ENCODE measurements at regions not wholly inside any gene's neighbourhood (a gene's known extent, or its start where the extent isn't known, plus 50 kb on each side); places are given as distances from the start of the nearest gene placed in this dataset.

DNA sequence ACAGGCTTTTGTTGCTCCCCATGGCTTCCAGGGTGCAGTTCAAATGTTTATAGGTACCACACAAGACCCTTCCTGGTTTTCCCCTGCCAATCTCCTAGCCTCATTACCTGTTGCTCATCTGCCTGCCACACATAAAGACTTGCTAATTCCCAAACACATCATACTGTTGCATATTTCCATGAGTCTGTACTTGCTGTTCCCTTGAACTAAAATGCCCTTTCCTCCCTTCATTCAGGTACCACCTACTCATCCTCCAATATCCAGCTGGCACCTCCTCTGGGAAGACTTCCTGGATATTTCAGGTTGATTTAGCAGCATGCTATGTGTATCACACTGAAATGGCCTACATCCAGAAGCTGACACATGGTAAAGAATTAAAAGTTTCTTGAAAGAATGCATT, 206.4 kb upstream of the NFE2L3 start:
- no peaks in the 10 kb centered on the region for H3K9me3 ChIP-seq (ENCODE audit: low read length)

DNA sequence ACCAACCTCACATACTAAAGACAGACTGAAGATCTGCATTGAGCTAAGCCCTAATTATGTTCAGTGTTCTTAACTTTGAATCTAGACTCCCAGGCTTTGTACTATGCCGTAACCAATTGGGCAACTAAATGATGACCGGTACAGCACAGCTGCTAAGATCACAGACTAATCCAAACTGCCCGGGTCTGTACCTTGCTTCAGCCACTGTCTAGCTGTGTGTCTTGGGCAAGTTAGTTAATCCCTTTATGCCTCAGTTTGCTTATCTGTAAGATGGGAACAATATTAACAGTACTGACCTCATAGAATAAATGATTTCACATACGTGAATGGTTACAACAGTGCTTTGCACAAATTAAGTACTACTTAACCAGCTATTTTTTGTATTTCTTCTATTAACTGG, 205.8 kb upstream of the NFE2L3 start:
- Histone ChIP-seq H3K4me3 (ENCODE audit: low read length) (no peak overlapping the region), H3K27ac (ENCODE audit: low read length) (no peak overlapping the region), H3K36me3 (ENCODE audit: insufficient read depth, low read length) (no peaks in the 10 kb centered on the region), H4K20me1 (ENCODE audit: insufficient read depth) (no peaks in the 10 kb centered on the region), H3K9ac (ENCODE audit: low read length) (no peak overlapping the region), H3K4me2 (ENCODE audit: low read length) (no peak overlapping the region), H3K79me2 (replicated peaks; ENCODE audit: insufficient read depth, low read length) (no peaks in the 10 kb centered on the region), H2AFZ (ENCODE audit: low read depth, low read length) (no peak overlapping the region), H3F3A (ENCODE audit: insufficient read depth, low read length, poor library complexity, severe bottlenecking) (no peaks in the 10 kb centered on the region), H3K9me2 (ENCODE audit: insufficient read depth, low read length) (no peaks in the 10 kb centered on the region), H3K27me3 (ENCODE audit: insufficient read depth, low read depth, low read length) (peaks cover 53% of the 10 kb centered on the region), H3K9me3 (ENCODE audit: low read length) (no peaks in the 10 kb centered on the region)
- TF ChIP-seq POLR2AphosphoS5 (IDR thresholded peaks at IDR 0.05) (no peak), TAF1 (IDR thresholded peaks at IDR 0.05; ENCODE audit: low read depth) (no peak), EP300 (conservative IDR thresholded peaks at IDR 0.05; ENCODE audit: poor library complexity, severe bottlenecking) (no peak), MXI1 (conservative IDR thresholded peaks at IDR 0.05; ENCODE audit: poor library complexity, severe bottlenecking) (no peak), SMC3 (conservative IDR thresholded peaks at IDR 0.05; ENCODE audit: poor library complexity) (no peak)
- TF ChIP-seq, protein P1, sequence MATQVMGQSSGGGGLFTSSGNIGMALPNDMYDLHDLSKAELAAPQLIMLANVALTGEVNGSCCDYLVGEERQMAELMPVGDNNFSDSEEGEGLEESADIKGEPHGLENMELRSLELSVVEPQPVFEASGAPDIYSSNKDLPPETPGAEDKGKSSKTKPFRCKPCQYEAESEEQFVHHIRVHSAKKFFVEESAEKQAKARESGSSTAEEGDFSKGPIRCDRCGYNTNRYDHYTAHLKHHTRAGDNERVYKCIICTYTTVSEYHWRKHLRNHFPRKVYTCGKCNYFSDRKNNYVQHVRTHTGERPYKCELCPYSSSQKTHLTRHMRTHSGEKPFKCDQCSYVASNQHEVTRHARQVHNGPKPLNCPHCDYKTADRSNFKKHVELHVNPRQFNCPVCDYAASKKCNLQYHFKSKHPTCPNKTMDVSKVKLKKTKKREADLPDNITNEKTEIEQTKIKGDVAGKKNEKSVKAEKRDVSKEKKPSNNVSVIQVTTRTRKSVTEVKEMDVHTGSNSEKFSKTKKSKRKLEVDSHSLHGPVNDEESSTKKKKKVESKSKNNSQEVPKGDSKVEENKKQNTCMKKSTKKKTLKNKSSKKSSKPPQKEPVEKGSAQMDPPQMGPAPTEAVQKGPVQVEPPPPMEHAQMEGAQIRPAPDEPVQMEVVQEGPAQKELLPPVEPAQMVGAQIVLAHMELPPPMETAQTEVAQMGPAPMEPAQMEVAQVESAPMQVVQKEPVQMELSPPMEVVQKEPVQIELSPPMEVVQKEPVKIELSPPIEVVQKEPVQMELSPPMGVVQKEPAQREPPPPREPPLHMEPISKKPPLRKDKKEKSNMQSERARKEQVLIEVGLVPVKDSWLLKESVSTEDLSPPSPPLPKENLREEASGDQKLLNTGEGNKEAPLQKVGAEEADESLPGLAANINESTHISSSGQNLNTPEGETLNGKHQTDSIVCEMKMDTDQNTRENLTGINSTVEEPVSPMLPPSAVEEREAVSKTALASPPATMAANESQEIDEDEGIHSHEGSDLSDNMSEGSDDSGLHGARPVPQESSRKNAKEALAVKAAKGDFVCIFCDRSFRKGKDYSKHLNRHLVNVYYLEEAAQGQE (IDR thresholded peaks at IDR 0.05; ENCODE audit: borderline replicate concordance) = no peak

More for the DNA sequence above, 206.4 kb upstream of the NFE2L3 start:
- no peaks in the 10 kb centered on the region for H3K9me2 ChIP-seq (ENCODE audit: insufficient read depth, low read length)
- no peak overlapping the region for H3K9ac ChIP-seq (ENCODE audit: low read length)
- H3K79me2 ChIP-seq (replicated peaks; ENCODE audit: insufficient read depth, low read length) = no peaks in the 10 kb centered on the region
- no peaks in the 10 kb centered on the region for H3K36me3 ChIP-seq (ENCODE audit: insufficient read depth, low read length)
- H3K4me2 ChIP-seq (ENCODE audit: low read length) = no peak overlapping the region
- H4K20me1 ChIP-seq (ENCODE audit: insufficient read depth) = no peaks in the 10 kb centered on the region
- H2AFZ ChIP-seq (ENCODE audit: low read depth, low read length) = no peak overlapping the region
- no peak for TF ChIP-seq RAD21 (conservative IDR thresholded peaks at IDR 0.05)
- no peak for TF ChIP-seq SMC3 (conservative IDR thresholded peaks at IDR 0.05; ENCODE audit: poor library complexity)
- no peak for TF ChIP-seq EZH2 (IDR thresholded peaks at IDR 0.05; ENCODE audit: borderline replicate concordance, insufficient read depth, low read length, poor library complexity, severe bottlenecking)
- TF ChIP-seq POLR2AphosphoS5 (IDR thresholded peaks at IDR 0.05) = no peak
- TF ChIP-seq, protein P2, sequence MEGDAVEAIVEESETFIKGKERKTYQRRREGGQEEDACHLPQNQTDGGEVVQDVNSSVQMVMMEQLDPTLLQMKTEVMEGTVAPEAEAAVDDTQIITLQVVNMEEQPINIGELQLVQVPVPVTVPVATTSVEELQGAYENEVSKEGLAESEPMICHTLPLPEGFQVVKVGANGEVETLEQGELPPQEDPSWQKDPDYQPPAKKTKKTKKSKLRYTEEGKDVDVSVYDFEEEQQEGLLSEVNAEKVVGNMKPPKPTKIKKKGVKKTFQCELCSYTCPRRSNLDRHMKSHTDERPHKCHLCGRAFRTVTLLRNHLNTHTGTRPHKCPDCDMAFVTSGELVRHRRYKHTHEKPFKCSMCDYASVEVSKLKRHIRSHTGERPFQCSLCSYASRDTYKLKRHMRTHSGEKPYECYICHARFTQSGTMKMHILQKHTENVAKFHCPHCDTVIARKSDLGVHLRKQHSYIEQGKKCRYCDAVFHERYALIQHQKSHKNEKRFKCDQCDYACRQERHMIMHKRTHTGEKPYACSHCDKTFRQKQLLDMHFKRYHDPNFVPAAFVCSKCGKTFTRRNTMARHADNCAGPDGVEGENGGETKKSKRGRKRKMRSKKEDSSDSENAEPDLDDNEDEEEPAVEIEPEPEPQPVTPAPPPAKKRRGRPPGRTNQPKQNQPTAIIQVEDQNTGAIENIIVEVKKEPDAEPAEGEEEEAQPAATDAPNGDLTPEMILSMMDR (IDR thresholded peaks at IDR 0.05; ENCODE audit: poor library complexity, severe bottlenecking) = no peak
- TF ChIP-seq, protein P1 (IDR thresholded peaks at IDR 0.05; ENCODE audit: borderline replicate concordance) = no peak
- TF ChIP-seq MXI1 (conservative IDR thresholded peaks at IDR 0.05; ENCODE audit: poor library complexity, severe bottlenecking) = no peak
- no peak for TF ChIP-seq EP300 (conservative IDR thresholded peaks at IDR 0.05; ENCODE audit: poor library complexity, severe bottlenecking)
- no peak for TF ChIP-seq TAF1 (IDR thresholded peaks at IDR 0.05; ENCODE audit: low read depth)
- H3K27me3 ChIP-seq (ENCODE audit: insufficient read depth, low read depth, low read length) = peaks cover 48% of the 10 kb centered on the region
- no peaks in the 10 kb centered on the region for H3F3A ChIP-seq (ENCODE audit: insufficient read depth, low read length, poor library complexity, severe bottlenecking)
- no peak overlapping the region for H3K4me3 ChIP-seq (ENCODE audit: low read length)
- no peak overlapping the region for H3K27ac ChIP-seq (ENCODE audit: low read length)

All from neural cell (in vitro differentiated cells).